ENCODE measurements at regions not wholly inside any gene's neighbourhood (a gene's known extent, or its start where the extent isn't known, plus 50 kb on each side); places are given as distances from the start of the nearest gene placed in this dataset.

GRCh38 chr1:164311377-164311776 is 247.6 kb upstream of the PBX1 start:
- TF ChIP-seq ZFX (IDR thresholded peaks at IDR 0.05) (no peak), CTCF (conservative IDR thresholded peaks at IDR 0.05) (no peak)
- H3K27ac ChIP-seq, result no peak overlapping the region

GRCh38 chr1:164320790-164321731 is 237.9 kb upstream of the PBX1 start:
- H3K27ac ChIP-seq, result no peak overlapping the region
- TF ChIP-seq CTCF (conservative IDR thresholded peaks at IDR 0.05) (no peak), ZFX (IDR thresholded peaks at IDR 0.05) (no peak)

- no peak overlapping the region for H3K27ac ChIP-seq
Measured at GRCh38 chr1:164325786-164326185, 233.2 kb upstream of the PBX1 start.

GRCh38 chr1:164333387-164333786 is 225.6 kb upstream of the PBX1 start:
- TF ChIP-seq ZFX (IDR thresholded peaks at IDR 0.05) (no peak), CTCF (conservative IDR thresholded peaks at IDR 0.05) (no peak)
- no peak overlapping the region for H3K27ac ChIP-seq

More at GRCh38 chr1:164325786-164326185, 233.2 kb upstream of the PBX1 start:
- TF ChIP-seq ZFX (IDR thresholded peaks at IDR 0.05) (no peak), CTCF (conservative IDR thresholded peaks at IDR 0.05) (no peak)

GRCh38 chr1:164337394-164337793 is 221.6 kb upstream of the PBX1 start:
- TF ChIP-seq CTCF (conservative IDR thresholded peaks at IDR 0.05), result no peak
- no peak for TF ChIP-seq ZFX (IDR thresholded peaks at IDR 0.05)
- no peak overlapping the region for H3K27ac ChIP-seq

GRCh38 chr1:164337885-164338284 is 221.1 kb upstream of the PBX1 start:
- no peak for TF ChIP-seq ZFX (IDR thresholded peaks at IDR 0.05)

GRCh38 chr1:164343189-164343588 is 215.8 kb upstream of the PBX1 start:
- TF ChIP-seq CTCF (conservative IDR thresholded peaks at IDR 0.05), result no peak
- TF ChIP-seq ZFX (IDR thresholded peaks at IDR 0.05), result no peak

More at GRCh38 chr1:164337885-164338284, 221.1 kb upstream of the PBX1 start:
- H3K27ac ChIP-seq, result no peak overlapping the region

More at GRCh38 chr1:164343189-164343588, 215.8 kb upstream of the PBX1 start:
- no peak overlapping the region for H3K27ac ChIP-seq
